ENCODE measurements at regions not wholly inside any gene's neighbourhood (a gene's known extent, or its start where the extent isn't known, plus 50 kb on each side); places are given as distances from the start of the nearest gene placed in this dataset.
A peak's percentile ranks its signal among the peaks of the same experiment; 100 is the strongest.

DNA sequence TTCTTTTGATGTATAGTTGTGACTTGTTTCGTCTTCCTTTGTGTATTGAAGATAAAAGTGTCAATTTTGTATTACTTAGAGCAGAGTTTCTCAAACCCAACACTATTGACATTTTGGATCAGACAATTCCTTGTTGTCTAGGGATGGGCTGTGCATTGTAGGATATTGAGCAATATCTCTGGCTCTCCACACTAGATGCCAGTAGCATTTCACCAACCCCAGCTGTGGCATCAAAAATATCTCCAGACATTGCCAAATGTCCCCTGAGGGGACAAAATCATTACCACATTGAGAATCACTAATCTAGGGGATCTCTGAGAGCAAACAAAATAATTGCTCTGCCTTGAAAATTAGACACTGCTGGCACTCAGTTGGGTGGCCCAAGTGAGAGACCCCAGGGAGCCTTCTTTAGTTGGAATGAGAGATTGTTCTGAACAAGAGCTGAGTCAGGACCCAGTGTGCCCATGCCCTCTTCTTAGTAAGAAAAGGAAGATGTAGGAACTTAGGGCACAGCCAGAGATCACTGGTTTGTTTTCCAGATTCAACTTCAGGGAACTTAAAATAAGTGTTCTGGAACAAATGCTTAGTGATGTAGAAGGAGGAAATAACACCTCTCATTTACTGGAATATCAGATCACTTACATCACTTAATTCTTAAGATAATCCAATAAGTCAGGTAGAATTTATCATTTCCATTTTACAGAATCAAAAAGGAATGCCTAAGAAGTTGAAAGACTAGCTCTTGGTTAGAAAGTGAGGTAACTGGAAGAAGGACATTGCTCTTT, 466.6 kb upstream of the TNP1 start:
- TF ChIP-seq, protein P1, sequence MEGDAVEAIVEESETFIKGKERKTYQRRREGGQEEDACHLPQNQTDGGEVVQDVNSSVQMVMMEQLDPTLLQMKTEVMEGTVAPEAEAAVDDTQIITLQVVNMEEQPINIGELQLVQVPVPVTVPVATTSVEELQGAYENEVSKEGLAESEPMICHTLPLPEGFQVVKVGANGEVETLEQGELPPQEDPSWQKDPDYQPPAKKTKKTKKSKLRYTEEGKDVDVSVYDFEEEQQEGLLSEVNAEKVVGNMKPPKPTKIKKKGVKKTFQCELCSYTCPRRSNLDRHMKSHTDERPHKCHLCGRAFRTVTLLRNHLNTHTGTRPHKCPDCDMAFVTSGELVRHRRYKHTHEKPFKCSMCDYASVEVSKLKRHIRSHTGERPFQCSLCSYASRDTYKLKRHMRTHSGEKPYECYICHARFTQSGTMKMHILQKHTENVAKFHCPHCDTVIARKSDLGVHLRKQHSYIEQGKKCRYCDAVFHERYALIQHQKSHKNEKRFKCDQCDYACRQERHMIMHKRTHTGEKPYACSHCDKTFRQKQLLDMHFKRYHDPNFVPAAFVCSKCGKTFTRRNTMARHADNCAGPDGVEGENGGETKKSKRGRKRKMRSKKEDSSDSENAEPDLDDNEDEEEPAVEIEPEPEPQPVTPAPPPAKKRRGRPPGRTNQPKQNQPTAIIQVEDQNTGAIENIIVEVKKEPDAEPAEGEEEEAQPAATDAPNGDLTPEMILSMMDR (conservative IDR thresholded peaks at IDR 0.05; ENCODE audit: low read depth, low read length) = peak; percentile 17; the same call in 1 of the 2 replicates
- TF ChIP-seq EZH2 (IDR thresholded peaks at IDR 0.05; ENCODE audit: borderline replicate concordance, low read depth, low read length, poor library complexity, severe bottlenecking) = no peak
